Thymus (tissue), 11 donors: ENCODE measurements at regions not wholly inside any gene's neighbourhood (a gene's known extent, or its start where the extent isn't known, plus 50 kb on each side); places are given as distances from the start of the nearest gene placed in this dataset.

ENCODE experiments used
- DNase-seq, 9 donors: peaks; one replicate each; pipeline ENCODE4 v3.0.0-alpha.2; 2013; ENCODE audit warnings: low spot score in 9 of 9, low read depth in 6 of 9, missing footprints in 1 of 9
- H3K27ac ChIP-seq, 2 donors: one replicate each; pipeline ENCODE4 v1.5.1; 2013; ENCODE audit warnings: control low read depth in 1 of 2, low read depth in 1 of 2, low read length in 1 of 2, mild to moderate bottlenecking in 1 of 2, moderate library complexity in 1 of 2
- H3K27me3 ChIP-seq, 2 donors: one replicate each; pipeline ENCODE4 v1.5.1; 2013; ENCODE audit warnings: low read length in 1 of 2; ENCODE audit not compliant: control insufficient read depth in 2 of 2, insufficient read depth in 1 of 2
- H3K36me3 ChIP-seq, 2 donors: one replicate each; pipeline ENCODE4 v1.5.1; 2013; ENCODE audit warnings: low read length in 1 of 2, mild to moderate bottlenecking in 1 of 2, moderate library complexity in 1 of 2; ENCODE audit not compliant: control insufficient read depth in 2 of 2, insufficient read depth in 2 of 2
- H3K4me1 ChIP-seq, 2 donors: one replicate each; pipeline ENCODE4 v1.5.1; 2013; ENCODE audit warnings: low read length in 2 of 2; ENCODE audit not compliant: control insufficient read depth in 2 of 2, insufficient read depth in 2 of 2
- H3K4me3 ChIP-seq, 2 donors: one replicate each; pipeline ENCODE4 v1.5.1; 2013; ENCODE audit warnings: low read length in 2 of 2, control low read depth in 1 of 2, mild to moderate bottlenecking in 1 of 2
- H3K9me3 ChIP-seq, 2 donors: one replicate each; pipeline ENCODE4 v1.5.1; 2013; ENCODE audit warnings: low read length in 1 of 2, mild to moderate bottlenecking in 1 of 2; ENCODE audit not compliant: control insufficient read depth in 2 of 2, insufficient read depth in 1 of 2
- WGBS: extraction: QIAGEN DNeasy Blood & Tissue Kit; methylation state at CpG from one replicate; pipeline ENCODE4 v1.1.7; 2013; 5-methylcytosine and 5-hydroxymethylcytosine counted together
- donor health status: healthy.

DNA sequence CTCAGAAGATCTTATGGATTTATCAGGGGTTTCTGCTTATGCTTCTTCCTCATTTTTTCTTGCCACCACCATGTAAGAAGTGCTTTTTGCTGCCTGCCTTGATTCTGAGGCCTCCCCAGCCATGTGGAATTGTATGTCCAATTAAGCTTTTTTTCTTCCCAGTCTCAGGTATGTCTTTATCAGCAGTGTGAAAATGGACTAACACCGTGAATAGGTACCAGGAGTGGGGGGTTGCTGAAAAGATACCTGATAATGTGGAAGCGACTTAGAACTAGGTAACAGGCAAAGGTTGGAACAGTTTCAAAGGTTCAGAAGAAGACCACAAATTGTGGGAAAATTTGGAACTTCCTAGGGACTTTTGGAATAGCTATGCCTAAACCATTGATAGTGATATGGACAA lies 1222.5 kb upstream of the NUDT12 start:
- WGBS = 94% methylated on average over 2 of the region's 2 CpGs

GRCh38 chr5:104774372-104774771 lies 1211.8 kb upstream of the NUDT12 start:
- DNase-seq = no peak
- H3K4me3 ChIP-seq = no peak overlapping the region
- peaks cover 0 to 8% of the 10 kb centered on the region in 2 donors for H3K9me3 ChIP-seq
- H3K36me3 ChIP-seq = no peaks in the 10 kb centered on the region
- no peak overlapping the region for H3K27ac ChIP-seq
- H3K27me3 ChIP-seq = no peaks in the 10 kb centered on the region
- 94% methylated on average over 8 of the region's 8 CpGs for WGBS
- H3K4me1 ChIP-seq = no peaks in the 10 kb centered on the region

More for the DNA sequence above, 1222.5 kb upstream of the NUDT12 start:
- no peak overlapping the region for H3K27ac ChIP-seq
- DNase-seq = no peak
- no peaks in the 10 kb centered on the region for H3K27me3 ChIP-seq
- H3K36me3 ChIP-seq = no peaks in the 10 kb centered on the region
- no peak overlapping the region for H3K4me3 ChIP-seq
- H3K4me1 ChIP-seq = no peaks in the 10 kb centered on the region
- peaks cover 0 to 7% of the 10 kb centered on the region in 2 donors for H3K9me3 ChIP-seq

DNA sequence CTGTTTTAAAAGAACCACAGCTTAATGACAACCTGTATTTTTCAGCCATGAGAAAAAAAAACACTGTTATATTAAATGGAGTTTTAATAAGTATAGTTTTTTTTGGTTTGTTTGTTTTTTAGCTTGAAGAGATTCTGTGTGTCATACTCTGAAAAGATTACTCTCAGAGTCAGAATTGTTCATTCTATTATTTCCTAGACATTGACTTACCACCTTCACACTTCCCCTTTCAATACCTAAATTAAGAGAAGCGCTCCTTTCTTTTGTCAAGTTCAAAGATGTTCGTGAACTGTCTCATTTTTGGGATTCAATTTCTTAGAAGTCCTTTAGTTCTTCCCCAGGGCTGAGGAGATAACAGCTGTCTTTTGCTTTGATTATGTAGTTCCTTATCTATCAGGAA lies 1201.6 kb upstream of the NUDT12 start:
- no peaks in the 10 kb centered on the region for H3K27me3 ChIP-seq
- no peaks in the 10 kb centered on the region for H3K4me1 ChIP-seq
- no peak for DNase-seq
- H3K4me3 ChIP-seq = no peak overlapping the region
- H3K27ac ChIP-seq = no peak overlapping the region
- no peaks in the 10 kb centered on the region for H3K9me3 ChIP-seq
- WGBS = 92% methylated on average over 2 of the region's 2 CpGs
- H3K36me3 ChIP-seq = no peaks in the 10 kb centered on the region

DNA sequence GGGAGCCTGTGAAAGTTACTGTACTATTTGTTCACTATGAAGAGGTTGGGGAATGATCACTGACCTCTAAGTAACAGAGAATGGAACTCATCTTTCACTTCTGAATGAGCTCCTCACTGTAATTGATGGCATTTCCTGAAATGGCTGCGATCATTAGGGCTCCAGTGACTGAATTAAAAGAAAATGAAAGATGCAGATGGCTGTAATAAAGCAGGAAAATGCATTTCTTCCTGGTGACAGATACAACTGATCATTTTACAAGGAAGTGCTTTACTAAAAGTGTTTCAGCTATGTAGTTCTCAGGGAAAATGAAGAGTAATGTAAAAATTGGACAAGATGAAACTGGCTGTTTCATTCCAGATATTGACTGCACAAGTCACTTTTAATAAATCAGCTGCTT lies 1200.6 kb upstream of the NUDT12 start:
- no peak overlapping the region for H3K27ac ChIP-seq
- 73% methylated on average over 1 of the region's 1 CpG for WGBS
- H3K36me3 ChIP-seq = no peaks in the 10 kb centered on the region
- H3K27me3 ChIP-seq = no peaks in the 10 kb centered on the region
- no peak for DNase-seq
- no peaks in the 10 kb centered on the region for H3K4me1 ChIP-seq
- no peak overlapping the region for H3K4me3 ChIP-seq
- H3K9me3 ChIP-seq = no peaks in the 10 kb centered on the region

- 98% methylated on average over 1 of the region's 1 CpG for WGBS
Observed at GRCh38 chr5:104757915-104758314, 1195.3 kb upstream of the NUDT12 start.

DNA sequence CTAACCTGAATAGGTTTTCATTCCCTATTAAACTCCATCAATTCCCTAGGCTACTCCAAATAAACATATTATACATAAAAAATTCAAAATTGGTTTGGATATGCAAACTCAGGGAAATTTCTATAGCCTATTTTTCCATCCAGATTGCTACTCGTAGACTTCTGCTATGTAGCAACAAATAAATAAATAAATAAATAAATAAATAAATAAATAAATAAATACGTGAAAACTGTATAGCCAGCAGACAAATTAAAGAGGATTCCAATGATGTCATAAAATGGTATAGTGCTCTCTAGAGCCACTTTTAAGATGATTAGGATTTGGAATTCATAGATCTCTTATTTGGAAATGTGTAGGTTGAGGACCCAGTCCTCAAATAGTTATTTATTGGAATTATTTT lies 1193.2 kb upstream of the NUDT12 start:
- WGBS = 90% methylated on average over 2 of the region's 2 CpGs
- no peaks in the 10 kb centered on the region for H3K36me3 ChIP-seq
- no peak overlapping the region for H3K27ac ChIP-seq
- no peak overlapping the region for H3K4me3 ChIP-seq
- no peak for DNase-seq
- no peaks in the 10 kb centered on the region for H3K4me1 ChIP-seq
- H3K9me3 ChIP-seq = peaks cover 0 to 2% of the 10 kb centered on the region in 2 donors
- no peaks in the 10 kb centered on the region for H3K27me3 ChIP-seq

More at GRCh38 chr5:104757915-104758314, 1195.3 kb upstream of the NUDT12 start:
- peaks cover 0 to 2% of the 10 kb centered on the region in 2 donors for H3K9me3 ChIP-seq
- H3K27ac ChIP-seq = no peak overlapping the region
- H3K36me3 ChIP-seq = no peaks in the 10 kb centered on the region
- no peaks in the 10 kb centered on the region for H3K4me1 ChIP-seq
- no peaks in the 10 kb centered on the region for H3K27me3 ChIP-seq
- DNase-seq = no peak
- no peak overlapping the region for H3K4me3 ChIP-seq

- WGBS = 93% methylated on average over 3 of the region's 3 CpGs
- H3K27ac ChIP-seq = no peak overlapping the region
- H3K27me3 ChIP-seq = no peaks in the 10 kb centered on the region
- H3K4me1 ChIP-seq = no peaks in the 10 kb centered on the region
- peaks cover 0 to 2% of the 10 kb centered on the region in 2 donors for H3K9me3 ChIP-seq
- no peak overlapping the region for H3K4me3 ChIP-seq
- H3K36me3 ChIP-seq = no peaks in the 10 kb centered on the region
- DNase-seq = no peak
Observed at GRCh38 chr5:104754311-104754995, 1191.9 kb upstream of the NUDT12 start.

DNA sequence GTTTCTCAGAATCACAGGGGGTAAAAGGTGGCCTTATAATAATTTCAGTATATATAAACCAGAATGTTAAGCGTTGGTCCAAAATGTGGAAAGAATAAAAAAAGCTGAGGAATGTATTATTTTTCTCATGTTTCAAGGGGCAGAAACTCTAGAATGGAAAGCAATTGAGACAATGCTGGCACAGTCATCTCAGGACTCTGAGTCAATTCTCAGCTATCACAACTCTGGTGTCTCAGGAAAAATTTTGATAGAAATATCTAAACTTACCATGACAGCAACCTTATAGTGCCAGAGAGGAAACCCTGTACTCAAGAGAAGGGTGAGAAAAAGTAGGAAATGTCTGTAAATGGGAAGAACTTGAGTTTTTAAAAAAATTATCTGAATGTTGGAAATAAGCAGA lies 1189.4 kb upstream of the NUDT12 start:
- Histone ChIP-seq H3K4me1 (no peaks in the 10 kb centered on the region), H3K9me3 (peaks cover 0 to 6% of the 10 kb centered on the region in 2 donors), H3K36me3 (no peaks in the 10 kb centered on the region), H3K4me3 (no peak overlapping the region), H3K27me3 (no peaks in the 10 kb centered on the region), H3K27ac (no peak overlapping the region)
- 93% methylated on average over 1 of the region's 1 CpG for WGBS
- no peak for DNase-seq

- Histone ChIP-seq H3K36me3 (no peaks in the 10 kb centered on the region), H3K4me1 (no peaks in the 10 kb centered on the region), H3K27me3 (no peaks in the 10 kb centered on the region), H3K4me3 (no peak overlapping the region), H3K9me3 (no peaks in the 10 kb centered on the region), H3K27ac (no peak overlapping the region)
- DNase-seq = no peak
- 88% methylated on average over 3 of the region's 3 CpGs for WGBS
Observed at GRCh38 chr5:104739905-104740304, 1177.3 kb upstream of the NUDT12 start.
